CD4-positive, CD25-positive, alpha-beta regulatory T cell (primary cell): ENCODE measurements at regions not wholly inside any gene's neighbourhood (a gene's known extent, or its start where the extent isn't known, plus 50 kb on each side); places are given as distances from the start of the nearest gene placed in this dataset.

Experiments
- ATAC-seq, 2 donors: fragments of 150-1000 bp; cut with Tn5 transposase; one replicate each; pipeline ENCODE4 v1.10.0; 2021; ENCODE audit warnings: low read depth in 2 of 2, moderate number of reproducible peaks in 2 of 2, moderate library complexity in 1 of 2
- DNase-seq, 3 donors: peaks; one replicate each; pipeline versions ENCODE4 v3.0.0 to v3.0.0-alpha.2; 2012 to 2022; ENCODE audit warnings: mixed read lengths in 1 of 3
- H3K27ac ChIP-seq: one replicate; pipeline ENCODE4 v1.7.0; 2013; ENCODE audit warnings: mild to moderate bottlenecking, low read length; ENCODE audit not compliant: insufficient read depth, poor library complexity, severe bottlenecking
- H3K27me3 ChIP-seq: one replicate; pipeline ENCODE4 v1.7.0; 2013; ENCODE audit warnings: low read length; ENCODE audit not compliant: control insufficient read depth, insufficient read depth
- H3K36me3 ChIP-seq: one replicate; pipeline ENCODE4 v1.7.0; 2013; ENCODE audit warnings: mild to moderate bottlenecking, low read length, moderate library complexity; ENCODE audit not compliant: control insufficient read depth, insufficient read depth
- H3K4me1 ChIP-seq: 2 replicates; pipeline ENCODE4 v1.7.0; 2013; ENCODE audit warnings: mild to moderate bottlenecking, low read length; ENCODE audit not compliant: insufficient read depth, control insufficient read depth, poor library complexity, severe bottlenecking
- H3K4me3 ChIP-seq: one replicate; pipeline ENCODE4 v1.7.0; 2013; ENCODE audit warnings: low read depth, mild to moderate bottlenecking, low read length, moderate library complexity
- H3K9me3 ChIP-seq, 2 experiments: 1 replicate in 1 of 2; 2 replicates in 1 of 2; pipeline ENCODE4 v1.7.0; 2013; ENCODE audit warnings: low read length in 2 of 2, mild to moderate bottlenecking in 1 of 2, moderate library complexity in 1 of 2; ENCODE audit not compliant: control insufficient read depth in 2 of 2
- H3K27ac Mint-ChIP-seq, 3 donors: one replicate each; pipeline ENCODE4 v1.8.0; 2020 to 2022; ENCODE audit warnings: mild to moderate bottlenecking in 3 of 3, mixed read lengths in 3 of 3, moderate library complexity in 2 of 3
- H3K27me3 Mint-ChIP-seq: one replicate; pipeline ENCODE4 v1.8.0; 2022; ENCODE audit warnings: mild to moderate bottlenecking, mixed read lengths
- H3K36me3 Mint-ChIP-seq: one replicate; pipeline ENCODE4 v1.8.0; 2020; ENCODE audit warnings: mixed read lengths
- H3K4me1 Mint-ChIP-seq, 4 donors: one replicate each; pipeline ENCODE4 v1.8.0; 2020 to 2022; ENCODE audit warnings: mixed read lengths in 4 of 4, mild to moderate bottlenecking in 1 of 4
- H3K4me3 Mint-ChIP-seq, 4 donors: one replicate each; pipeline ENCODE4 v1.8.0; 2020 to 2022; ENCODE audit warnings: mild to moderate bottlenecking in 4 of 4, mixed read lengths in 4 of 4, moderate library complexity in 3 of 4
- H3K9me3 Mint-ChIP-seq, 7 donors: one replicate each; pipeline ENCODE4 v1.8.0; 2020 to 2022; ENCODE audit warnings: mixed read lengths in 7 of 7, mild to moderate bottlenecking in 3 of 7, moderate library complexity in 2 of 7

- H3K27ac ChIP-seq = no peak overlapping the region
- DNase-seq (no peak), ATAC-seq (no peak)
- H3K4me3 ChIP-seq = no peak overlapping the region
- no peak overlapping the region for H3K4me3 Mint-ChIP-seq
- H3K27ac Mint-ChIP-seq = no peak overlapping the region
- H3K4me1 ChIP-seq = no peaks in the 10 kb centered on the region
- H3K36me3 Mint-ChIP-seq = no peaks in the 10 kb centered on the region
- peaks cover 2% of the 10 kb centered on the region for H3K27me3 ChIP-seq
- H3K36me3 ChIP-seq = no peaks in the 10 kb centered on the region
- no peaks in the 10 kb centered on the region for H3K4me1 Mint-ChIP-seq
- H3K27me3 Mint-ChIP-seq = no peaks in the 10 kb centered on the region
- H3K9me3 Mint-ChIP-seq = no peaks in the 10 kb centered on the region
- H3K9me3 ChIP-seq = no peaks in the 10 kb centered on the region
Measured at GRCh38 chr5:10149911-10150310, 99.8 kb downstream of the ATPSCKMT start.

GRCh38 chr5:10145923-10146401 is 103.7 kb downstream of the ATPSCKMT start:
- Mint-ChIP-seq H3K27ac (no peak overlapping the region), H3K36me3 (no peaks in the 10 kb centered on the region), H3K4me3 (no peak overlapping the region), H3K4me1 (no peaks in the 10 kb centered on the region), H3K9me3 (no peaks in the 10 kb centered on the region), H3K27me3 (no peaks in the 10 kb centered on the region)
- H3K27ac ChIP-seq = no peak overlapping the region
- no peak for ATAC-seq
- H3K4me3 ChIP-seq = no peak overlapping the region
- DNase-seq = peak in 1 of 3 donors; percentile 4
- H3K9me3 ChIP-seq = no peaks in the 10 kb centered on the region
- H3K27me3 ChIP-seq = no peaks in the 10 kb centered on the region
- H3K36me3 ChIP-seq = no peaks in the 10 kb centered on the region
- H3K4me1 ChIP-seq = no peaks in the 10 kb centered on the region

- no peak overlapping the region for H3K27ac ChIP-seq
- no peaks in the 10 kb centered on the region for H3K36me3 Mint-ChIP-seq
- H3K9me3 ChIP-seq = no peaks in the 10 kb centered on the region
- no peaks in the 10 kb centered on the region for H3K4me1 Mint-ChIP-seq
- H3K36me3 ChIP-seq = no peaks in the 10 kb centered on the region
- no peak overlapping the region for H3K27ac Mint-ChIP-seq
- no peaks in the 10 kb centered on the region for H3K27me3 ChIP-seq
- no peak for ATAC-seq
- H3K4me3 ChIP-seq = no peak overlapping the region
- DNase-seq = no peak
- no peaks in the 10 kb centered on the region for H3K4me1 ChIP-seq
- H3K27me3 Mint-ChIP-seq = no peaks in the 10 kb centered on the region
- H3K9me3 Mint-ChIP-seq = no peaks in the 10 kb centered on the region
- H3K4me3 Mint-ChIP-seq = no peak overlapping the region
Measured at GRCh38 chr5:10144040-10144439, 105.6 kb downstream of the ATPSCKMT start.

- DNase-seq (no peak), ATAC-seq (no peak)
- H3K27me3 Mint-ChIP-seq = no peaks in the 10 kb centered on the region
- Histone ChIP-seq H3K27me3 (no peaks in the 10 kb centered on the region), H3K27ac (no peak overlapping the region), H3K4me1 (no peaks in the 10 kb centered on the region), H3K36me3 (no peaks in the 10 kb centered on the region), H3K4me3 (no peak overlapping the region), H3K9me3 (no peaks in the 10 kb centered on the region)
- no peaks in the 10 kb centered on the region for H3K9me3 Mint-ChIP-seq
- H3K4me3 Mint-ChIP-seq = no peak overlapping the region
- H3K36me3 Mint-ChIP-seq = no peaks in the 10 kb centered on the region
- H3K27ac Mint-ChIP-seq = no peak overlapping the region
- H3K4me1 Mint-ChIP-seq = no peaks in the 10 kb centered on the region
Measured at GRCh38 chr5:10140195-10140973, 109.3 kb downstream of the ATPSCKMT start.

GRCh38 chr5:10138395-10139057 is 111.2 kb downstream of the ATPSCKMT start:
- Histone ChIP-seq H3K36me3 (no peaks in the 10 kb centered on the region), H3K27ac (no peak overlapping the region), H3K9me3 (no peaks in the 10 kb centered on the region), H3K4me3 (no peak overlapping the region), H3K27me3 (no peaks in the 10 kb centered on the region), H3K4me1 (no peaks in the 10 kb centered on the region)
- Mint-ChIP-seq H3K27ac (no peak overlapping the region), H3K9me3 (no peaks in the 10 kb centered on the region), H3K4me3 (no peak overlapping the region), H3K36me3 (no peaks in the 10 kb centered on the region), H3K4me1 (no peaks in the 10 kb centered on the region), H3K27me3 (no peaks in the 10 kb centered on the region)
- no peak for DNase-seq
- ATAC-seq = no peak

- Histone ChIP-seq H3K4me3 (no peak overlapping the region), H3K27me3 (no peaks in the 10 kb centered on the region), H3K36me3 (no peaks in the 10 kb centered on the region), H3K9me3 (no peaks in the 10 kb centered on the region), H3K4me1 (no peaks in the 10 kb centered on the region), H3K27ac (no peak overlapping the region)
- Mint-ChIP-seq H3K27ac (no peak overlapping the region), H3K36me3 (no peaks in the 10 kb centered on the region), H3K9me3 (peaks cover 0 to 1% (median 0%) of the 10 kb centered on the region in 7 donors), H3K4me1 (no peaks in the 10 kb centered on the region), H3K4me3 (no peak overlapping the region), H3K27me3 (peaks cover 4% of the 10 kb centered on the region)
- DNase-seq = no peak
- ATAC-seq = no peak
Measured at GRCh38 chr5:10133830-10134229, 115.9 kb downstream of the ATPSCKMT start.

- Mint-ChIP-seq H3K27me3 (peaks cover 4% of the 10 kb centered on the region), H3K27ac (no peak overlapping the region), H3K4me3 (no peak overlapping the region), H3K4me1 (no peaks in the 10 kb centered on the region), H3K36me3 (no peaks in the 10 kb centered on the region), H3K9me3 (peaks cover 0 to 2% (median 0%) of the 10 kb centered on the region in 7 donors)
- no peak overlapping the region for H3K27ac ChIP-seq
- no peaks in the 10 kb centered on the region for H3K9me3 ChIP-seq
- ATAC-seq (no peak), DNase-seq (no peak)
- no peaks in the 10 kb centered on the region for H3K4me1 ChIP-seq
- no peaks in the 10 kb centered on the region for H3K27me3 ChIP-seq
- no peak overlapping the region for H3K4me3 ChIP-seq
- no peaks in the 10 kb centered on the region for H3K36me3 ChIP-seq
Measured at GRCh38 chr5:10130881-10131280, 118.8 kb downstream of the ATPSCKMT start.

GRCh38 chr5:10126900-10127299 is 122.8 kb downstream of the ATPSCKMT start:
- ATAC-seq = no peak
- Mint-ChIP-seq H3K27me3 (peaks cover 4% of the 10 kb centered on the region), H3K4me1 (no peaks in the 10 kb centered on the region), H3K27ac (no peak overlapping the region), H3K4me3 (no peak overlapping the region), H3K36me3 (no peaks in the 10 kb centered on the region), H3K9me3 (peaks cover 0 to 3% (median 0%) of the 10 kb centered on the region in 7 donors)
- no peak overlapping the region for H3K27ac ChIP-seq
- no peaks in the 10 kb centered on the region for H3K27me3 ChIP-seq
- no peak overlapping the region for H3K4me3 ChIP-seq
- no peaks in the 10 kb centered on the region for H3K4me1 ChIP-seq
- no peaks in the 10 kb centered on the region for H3K9me3 ChIP-seq
- no peaks in the 10 kb centered on the region for H3K36me3 ChIP-seq
- DNase-seq = no peak
